Mesenchymal stem cell (in vitro differentiated cells and primary cell): ENCODE measurements at regions not wholly inside any gene's neighbourhood (a gene's known extent, or its start where the extent isn't known, plus 50 kb on each side); places are given as distances from the start of the nearest gene placed in this dataset.

Experiments used
- DNase-seq: peaks from one replicate; pipeline ENCODE4 v3.0.0-alpha.2; 2013
- H2AFZ ChIP-seq: one replicate; pipeline ENCODE4 v1.6.1; 2013; ENCODE audit warnings: low read depth, mild to moderate bottlenecking, control low read depth, inconsistent platforms, low read length, moderate library complexity
- H2AK5ac ChIP-seq: 2 replicates; pipeline ENCODE4 v1.6.1; 2013; ENCODE audit warnings: low read length, moderate library complexity, mild to moderate bottlenecking, inconsistent platforms; ENCODE audit not compliant: severe bottlenecking
- H2BK120ac ChIP-seq: one replicate; pipeline ENCODE4 v1.6.1; 2013; ENCODE audit warnings: low read depth, mild to moderate bottlenecking, inconsistent platforms, low read length, moderate library complexity
- H2BK12ac ChIP-seq, 2 experiments: one replicate each; pipeline ENCODE4 v1.6.1; 2013; ENCODE audit warnings: inconsistent platforms in 2 of 2, low read length in 2 of 2, mild to moderate bottlenecking in 2 of 2, moderate library complexity in 2 of 2, control low read depth in 1 of 2
- H2BK15ac ChIP-seq: one replicate; pipeline ENCODE4 v1.6.1; 2013; ENCODE audit warnings: mild to moderate bottlenecking, low read depth, inconsistent platforms; ENCODE audit not compliant: poor library complexity, severe bottlenecking
- H2BK5ac ChIP-seq: 2 replicates; pipeline ENCODE4 v1.6.1; 2013; ENCODE audit warnings: low read depth, mild to moderate bottlenecking, low read length, control low read depth, inconsistent platforms; ENCODE audit not compliant: poor library complexity, severe bottlenecking
- H3K14ac ChIP-seq, 2 experiments: one replicate each; pipeline ENCODE4 v1.6.1; 2013; ENCODE audit warnings: inconsistent platforms in 2 of 2, low read length in 2 of 2, control low read depth in 1 of 2, mild to moderate bottlenecking in 1 of 2, moderate library complexity in 1 of 2
- H3K18ac ChIP-seq, 2 experiments: one replicate each; pipeline ENCODE4 v1.6.1; 2013; ENCODE audit warnings: inconsistent platforms in 2 of 2, low read length in 2 of 2, control low read depth in 1 of 2, low read depth in 1 of 2, mild to moderate bottlenecking in 1 of 2
- H3K23ac ChIP-seq, 2 experiments: one replicate each; pipeline ENCODE4 v1.6.1; 2013; ENCODE audit warnings: inconsistent platforms in 2 of 2, low read length in 2 of 2, mild to moderate bottlenecking in 2 of 2, moderate library complexity in 2 of 2, control low read depth in 1 of 2
- H3K27ac ChIP-seq: 2 replicates; pipeline ENCODE4 v1.5.1; 2013; ENCODE audit warnings: mild to moderate bottlenecking, moderate library complexity, low read length, control low read depth, inconsistent platforms; ENCODE audit not compliant: poor library complexity, severe bottlenecking
- H3K27me3 ChIP-seq, 2 experiments: 2 replicates each; pipeline versions ENCODE4 v1.6.1 to v1.7.0; 2013; ENCODE audit warnings: low read length in 2 of 2, mild to moderate bottlenecking in 2 of 2, moderate library complexity in 2 of 2, control low read depth in 1 of 2, inconsistent platforms in 1 of 2; ENCODE audit not compliant: control insufficient read depth in 1 of 2, insufficient read depth in 1 of 2
- H3K36me3 ChIP-seq, 2 experiments: 2 replicates each; pipeline versions ENCODE4 v1.6.1 to v1.7.0; 2013; ENCODE audit warnings: low read length in 2 of 2, control low read depth in 1 of 2, inconsistent platforms in 1 of 2, low read depth in 1 of 2, mild to moderate bottlenecking in 1 of 2; ENCODE audit not compliant: insufficient read depth in 2 of 2, control insufficient read depth in 1 of 2
- H3K4ac ChIP-seq, 2 experiments: one replicate each; pipeline ENCODE4 v1.6.1; 2013; ENCODE audit warnings: inconsistent platforms in 2 of 2, low read length in 2 of 2, mild to moderate bottlenecking in 2 of 2, moderate library complexity in 2 of 2, control low read depth in 1 of 2, low read depth in 1 of 2
- H3K4me1 ChIP-seq: 2 replicates; pipeline ENCODE4 v1.6.1; 2013; ENCODE audit warnings: low read depth, low read length, control low read depth; ENCODE audit not compliant: control insufficient read depth, insufficient read depth
- H3K4me2 ChIP-seq: 2 replicates; pipeline ENCODE4 v1.6.1; 2013; ENCODE audit warnings: low read length, mild to moderate bottlenecking, inconsistent platforms; ENCODE audit not compliant: poor library complexity, severe bottlenecking
- H3K4me3 ChIP-seq, 2 experiments: 2 replicates each; pipeline versions ENCODE4 v1.5.1 to v1.7.0; 2013; ENCODE audit warnings: low read length in 2 of 2, mild to moderate bottlenecking in 2 of 2, control low read depth in 1 of 2, low read depth in 1 of 2; ENCODE audit not compliant: insufficient read depth in 1 of 2
- H3K79me1 ChIP-seq: replicated peaks from 2 replicates; pipeline ENCODE4 v1.6.1; 2013; ENCODE audit warnings: mild to moderate bottlenecking, control low read depth, low read length, inconsistent platforms; ENCODE audit not compliant: poor library complexity, severe bottlenecking
- H3K9ac ChIP-seq: 2 replicates; pipeline ENCODE4 v1.7.0; 2013; ENCODE audit warnings: mild to moderate bottlenecking, low read length, moderate library complexity
- H3K9me3 ChIP-seq: 2 replicates; pipeline ENCODE4 v1.7.0; 2013; ENCODE audit warnings: mild to moderate bottlenecking, low read length; ENCODE audit not compliant: control insufficient read depth
- H4K8ac ChIP-seq: one replicate; pipeline ENCODE4 v1.6.1; 2013; ENCODE audit warnings: inconsistent platforms, mild to moderate bottlenecking, low read length, moderate library complexity
- H4K91ac ChIP-seq: one replicate; pipeline ENCODE4 v1.6.1; 2013; ENCODE audit warnings: mild to moderate bottlenecking, low read length, inconsistent platforms
- WGBS: methylation state at CpG from one replicate; pipeline ENCODE4 v1.1.7; 2013; ENCODE audit warnings: mixed read lengths; 5-methylcytosine and 5-hydroxymethylcytosine counted together

DNA sequence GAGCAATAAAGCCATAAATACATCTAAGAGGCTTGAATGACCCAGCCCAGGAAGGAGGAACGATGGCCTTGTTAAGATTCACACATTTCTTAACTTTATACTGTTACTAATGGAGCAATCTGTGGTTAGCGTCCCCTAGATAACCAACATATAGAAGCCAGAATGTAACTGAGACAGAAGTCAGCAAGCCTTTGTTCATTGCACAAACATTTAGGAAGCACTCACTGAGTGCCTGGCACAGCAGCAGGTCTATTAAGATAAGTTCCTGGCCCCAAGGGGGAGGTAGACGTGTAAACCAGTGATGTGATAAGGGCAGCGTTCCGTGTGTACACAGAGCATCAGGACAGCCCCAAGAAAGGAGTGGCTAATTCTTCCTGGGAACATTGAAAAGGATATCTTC is 63.6 kb upstream of the ATL2 start:
- no peak overlapping the region for H4K91ac ChIP-seq
- H3K23ac ChIP-seq = no peak overlapping the region
- 38% methylated on average over 5 of the region's 5 CpGs for WGBS
- no peak overlapping the region for H2BK120ac ChIP-seq
- no peak overlapping the region for H3K14ac ChIP-seq
- H3K27ac ChIP-seq = no peak overlapping the region
- H3K27me3 ChIP-seq = peaks cover 39 to 50% of the 10 kb centered on the region in 2 experiments
- H2BK5ac ChIP-seq = no peak overlapping the region
- no peaks in the 10 kb centered on the region for H3K79me1 ChIP-seq
- no peak overlapping the region for H2AFZ ChIP-seq
- H3K36me3 ChIP-seq = no peaks in the 10 kb centered on the region
- H2AK5ac ChIP-seq = no peak overlapping the region
- no peak overlapping the region for H4K8ac ChIP-seq
- H3K4ac ChIP-seq = no peak overlapping the region
- H3K9me3 ChIP-seq = no peaks in the 10 kb centered on the region
- no peak overlapping the region for H2BK12ac ChIP-seq
- H3K4me2 ChIP-seq = no peak overlapping the region
- DNase-seq = no peak
- H3K9ac ChIP-seq = no peak overlapping the region
- no peak overlapping the region for H3K4me3 ChIP-seq
- no peak overlapping the region for H2BK15ac ChIP-seq
- no peak overlapping the region for H3K18ac ChIP-seq
- H3K4me1 ChIP-seq = peaks cover 16% of the 10 kb centered on the region

DNA sequence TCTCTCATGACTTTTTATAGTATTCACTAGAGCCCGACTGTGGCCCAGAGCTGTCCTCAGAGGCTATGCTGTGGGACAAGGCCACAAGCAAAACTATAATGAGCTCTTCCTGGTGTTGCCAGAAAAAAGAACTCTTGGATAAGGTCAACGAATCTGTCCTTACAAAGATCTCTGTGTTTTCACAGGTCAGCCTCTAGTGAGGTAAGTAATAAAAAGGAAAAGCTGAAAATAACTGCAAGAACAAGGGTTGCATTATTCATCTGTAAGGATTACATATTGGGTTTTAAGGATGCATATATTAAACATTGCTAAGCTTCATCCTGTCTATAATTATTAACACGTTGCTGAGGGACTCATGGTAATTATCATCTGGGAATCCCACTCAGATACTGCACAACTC is 62.8 kb upstream of the ATL2 start:
- H2AFZ ChIP-seq = no peak overlapping the region
- no peak overlapping the region for H3K4me2 ChIP-seq
- H3K79me1 ChIP-seq = no peaks in the 10 kb centered on the region
- no peak overlapping the region for H2BK12ac ChIP-seq
- no peak overlapping the region for H2BK15ac ChIP-seq
- H2BK5ac ChIP-seq = no peak overlapping the region
- H3K9me3 ChIP-seq = no peaks in the 10 kb centered on the region
- H3K4me1 ChIP-seq = peaks cover 16% of the 10 kb centered on the region
- H3K36me3 ChIP-seq = no peaks in the 10 kb centered on the region
- H3K14ac ChIP-seq = no peak overlapping the region
- no peak overlapping the region for H2BK120ac ChIP-seq
- H4K91ac ChIP-seq = no peak overlapping the region
- no peak for DNase-seq
- peaks cover 40 to 49% of the 10 kb centered on the region in 2 experiments for H3K27me3 ChIP-seq
- no peak overlapping the region for H3K18ac ChIP-seq
- no peak overlapping the region for H3K4me3 ChIP-seq
- H3K9ac ChIP-seq = no peak overlapping the region
- H3K27ac ChIP-seq = no peak overlapping the region
- H3K4ac ChIP-seq = no peak overlapping the region
- 92% methylated on average over 3 of the region's 3 CpGs for WGBS
- H2AK5ac ChIP-seq = no peak overlapping the region
- H3K23ac ChIP-seq = no peak overlapping the region
- no peak overlapping the region for H4K8ac ChIP-seq

DNA sequence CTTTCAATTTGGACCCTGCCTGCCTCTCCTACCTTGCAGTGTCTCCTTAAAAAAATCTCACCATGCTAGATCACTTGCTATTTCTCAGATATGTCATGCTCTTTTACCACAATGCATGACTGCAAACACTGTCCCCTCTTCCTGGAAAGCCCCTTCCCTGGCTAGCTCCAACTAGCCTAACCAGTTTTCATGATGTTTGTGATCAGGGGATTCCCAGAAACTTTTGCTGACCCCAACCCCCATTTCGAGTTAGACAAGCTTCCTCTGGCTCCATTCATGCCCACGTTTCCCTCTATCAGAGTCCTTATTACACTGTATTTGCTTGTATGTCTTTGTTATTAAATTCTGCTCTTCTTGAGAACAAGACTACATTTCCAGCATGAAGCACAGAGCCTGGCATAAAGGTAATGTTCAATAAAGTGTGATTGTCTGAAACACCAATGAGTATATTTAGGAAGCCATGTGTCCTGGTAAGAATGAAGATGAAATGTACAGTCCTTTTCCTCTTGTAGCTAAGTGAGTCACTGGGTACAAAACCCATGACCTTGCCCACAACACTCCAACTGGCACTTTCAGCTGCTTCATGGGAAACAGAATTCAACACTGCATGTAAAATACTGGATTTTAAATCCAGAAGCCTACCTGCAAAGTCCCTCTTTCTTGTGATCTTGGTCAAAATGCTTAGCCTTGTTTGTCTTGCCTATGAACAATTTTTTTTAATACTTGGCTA is 62.0 kb upstream of the ATL2 start:
- Histone ChIP-seq H3K18ac (no peak overlapping the region), H2BK15ac (no peak overlapping the region), H2AFZ (no peak overlapping the region), H3K14ac (no peak overlapping the region), H2AK5ac (no peak overlapping the region), H3K36me3 (no peaks in the 10 kb centered on the region), H3K27me3 (peaks cover 43 to 47% of the 10 kb centered on the region in 2 experiments), H2BK12ac (no peak overlapping the region), H3K23ac (no peak overlapping the region), H4K91ac (no peak overlapping the region), H3K4me2 (no peak overlapping the region), H3K4ac (no peak overlapping the region), H3K9ac (no peak overlapping the region), H2BK120ac (no peak overlapping the region), H3K9me3 (no peaks in the 10 kb centered on the region), H3K79me1 (no peaks in the 10 kb centered on the region), H3K4me3 (no peak overlapping the region), H2BK5ac (no peak overlapping the region), H4K8ac (no peak overlapping the region), H3K4me1 (peaks cover 11% of the 10 kb centered on the region), H3K27ac (no peak overlapping the region)
- WGBS = no CpG with 5 or more reads among the region's 2 CpGs
- no peak for DNase-seq

DNA sequence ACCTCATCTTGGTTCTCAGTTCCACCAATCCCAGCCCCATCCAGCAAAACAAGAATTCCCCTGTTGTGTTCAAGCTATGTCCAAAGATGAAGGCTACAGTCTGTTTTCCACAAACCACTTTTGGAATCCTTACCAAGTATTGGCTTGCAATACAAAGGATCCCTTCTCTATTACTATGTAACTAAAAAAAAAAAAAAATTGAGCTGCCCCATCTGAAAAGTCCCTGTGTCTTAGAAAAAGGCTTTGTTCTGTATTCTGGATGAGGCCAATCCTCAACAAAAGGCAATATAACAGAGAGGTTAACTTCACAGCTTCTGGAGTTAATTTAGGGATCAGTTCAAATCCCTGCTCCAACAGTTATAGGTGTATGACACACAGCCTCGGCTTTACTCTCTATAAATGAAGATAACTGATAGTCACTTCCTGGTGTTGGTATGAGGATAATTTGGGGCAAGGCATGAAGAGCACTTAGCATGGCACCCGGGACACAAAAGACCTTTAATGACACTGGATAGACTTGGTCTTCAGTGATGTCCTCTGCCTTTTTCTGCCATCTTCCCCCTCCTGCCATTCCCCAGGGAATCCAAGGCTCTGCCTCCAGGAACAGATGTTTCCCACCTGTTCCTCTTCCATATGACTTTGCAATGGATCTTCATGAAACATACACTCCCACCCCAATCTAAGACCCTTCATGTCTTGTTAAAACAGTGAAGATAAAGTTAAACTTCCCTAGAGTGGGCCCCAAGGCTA is 61.2 kb upstream of the ATL2 start:
- Histone ChIP-seq H3K14ac (peak overlapping the region in 1 of 2 experiments; percentile 12), H3K18ac (no peak overlapping the region), H3K79me1 (no peaks in the 10 kb centered on the region), H2BK120ac (no peak overlapping the region), H2BK15ac (no peak overlapping the region), H2BK12ac (no peak overlapping the region), H4K8ac (no peak overlapping the region), H3K9ac (no peak overlapping the region), H4K91ac (no peak overlapping the region), H3K9me3 (no peaks in the 10 kb centered on the region), H3K27me3 (peaks cover 43 to 50% of the 10 kb centered on the region in 2 experiments), H2BK5ac (no peak overlapping the region), H3K4ac (no peak overlapping the region), H3K36me3 (no peaks in the 10 kb centered on the region), H2AFZ (no peak overlapping the region), H3K27ac (no peak overlapping the region), H3K4me1 (peaks cover 10% of the 10 kb centered on the region), H3K4me2 (no peak overlapping the region), H3K4me3 (no peak overlapping the region), H2AK5ac (no peak overlapping the region), H3K23ac (peak overlapping the region in 1 of 2 experiments; percentile 72)
- 86% methylated on average over 1 of the region's 2 CpGs for WGBS
- no peak for DNase-seq
